OCI-LY3 (cell line): ENCODE measurements at regions not wholly inside any gene's neighbourhood (a gene's known extent, or its start where the extent isn't known, plus 50 kb on each side); places are given as distances from the start of the nearest gene placed in this dataset.

Experiments
- H2AFZ ChIP-seq: fragments of 200-600, 300-600 bp; shearing (Covaris generic); 2 replicates; pipeline ENCODE4 v1.6.0; 2014; ENCODE audit warnings: antibody characterized with exemption, low read depth, low read length
- H3K27ac ChIP-seq: fragments of 200-600, 300-600 bp; sonication (generic); 2 replicates; pipeline ENCODE4 v1.5.1; 2014; ENCODE audit warnings: mild to moderate bottlenecking, low read length, moderate library complexity, mixed read lengths
- H3K27me3 ChIP-seq: fragments of 200-600, 300-600 bp; sonication (generic); 2 replicates; pipeline ENCODE4 v1.6.1; 2014; ENCODE audit warnings: low read depth, low read length, mixed read lengths
- H3K36me3 ChIP-seq: fragments of 200-600, 300-600 bp; sonication (generic); replicated peaks from 2 replicates; pipeline ENCODE3; 2014; ENCODE audit warnings: low read depth, low read length, mixed read lengths
- H3K4me1 ChIP-seq: fragments of 300-600, 200-600 bp; sonication (generic); 2 replicates; pipeline ENCODE4 v1.6.1; 2014; ENCODE audit warnings: low read length, mixed read lengths
- H3K4me2 ChIP-seq: fragments of 200-600, 300-600 bp; sonication (generic); 2 replicates; pipeline ENCODE4 v1.6.1; 2014; ENCODE audit warnings: low read length, mixed read lengths
- H3K4me3 ChIP-seq: fragments of 300-600, 200-600 bp; sonication (generic); 2 replicates; pipeline ENCODE4 v1.5.1; 2014; ENCODE audit warnings: antibody characterized with exemption, mild to moderate bottlenecking, low read length, moderate library complexity
- H3K79me2 ChIP-seq: fragments of 300-600, 200-600 bp; shearing (Covaris generic); 2 replicates; pipeline ENCODE4 v1.6.1; 2014; ENCODE audit warnings: mild to moderate bottlenecking, low read length, mixed read lengths
- H3K9ac ChIP-seq: fragments of 300-600, 200-600 bp; shearing (Covaris generic); 2 replicates; pipeline ENCODE4 v1.6.0; 2014; ENCODE audit warnings: mild to moderate bottlenecking, low read length, moderate library complexity
- H3K9me3 ChIP-seq: fragments of 200-600, 300-600 bp; shearing (Covaris generic); 2 replicates; pipeline ENCODE4 v1.6.1; 2014; ENCODE audit warnings: low read length, mixed read lengths; ENCODE audit not compliant: insufficient read depth
- H4K20me1 ChIP-seq: fragments of 200-600, 300-600 bp; sonication (generic); 2 replicates; pipeline ENCODE4 v1.6.1; 2016; ENCODE audit warnings: low read length, mixed read lengths; ENCODE audit not compliant: insufficient read depth
- CTCF ChIP-seq: fragments of 200-600, 300-600 bp; sonication (generic); IDR thresholded peaks from 2 replicates; pipeline ENCODE4 v1.5.1; 2014; ENCODE audit warnings: antibody characterized with exemption, low read length, low read depth
- EZH2phosphoT487 ChIP-seq: fragments of 200-600 bp; shearing (Covaris generic); IDR thresholded peaks from 2 replicates; pipeline ENCODE4 v1.6.1; 2018; ENCODE audit warnings: antibody characterized with exemption, mixed run types, low read depth

- no peak overlapping the region for H2AFZ ChIP-seq
- H3K9me3 ChIP-seq: no peaks in the 10 kb centered on the region
- TF ChIP-seq CTCF (no peak), EZH2phosphoT487 (no peak)
Measured at GRCh38 chr6:145260484-145261175, 474.7 kb downstream of the EPM2A start.

GRCh38 chr6:145261758-145262157 is 473.6 kb downstream of the EPM2A start:
- no peaks in the 10 kb centered on the region for H3K36me3 ChIP-seq
- no peak overlapping the region for H3K27ac ChIP-seq
- H3K79me2 ChIP-seq: no peaks in the 10 kb centered on the region
- no peaks in the 10 kb centered on the region for H3K27me3 ChIP-seq
- H3K4me2 ChIP-seq: no peak overlapping the region
- no peak overlapping the region for H2AFZ ChIP-seq
- TF ChIP-seq EZH2phosphoT487 (no peak), CTCF (no peak)
- no peaks in the 10 kb centered on the region for H3K9me3 ChIP-seq
- no peaks in the 10 kb centered on the region for H4K20me1 ChIP-seq
- no peak overlapping the region for H3K4me3 ChIP-seq
- no peaks in the 10 kb centered on the region for H3K4me1 ChIP-seq
- H3K9ac ChIP-seq: no peak overlapping the region

More at GRCh38 chr6:145260484-145261175, 474.7 kb downstream of the EPM2A start:
- Histone ChIP-seq H3K27me3 (no peaks in the 10 kb centered on the region), H3K4me3 (no peak overlapping the region), H3K36me3 (no peaks in the 10 kb centered on the region), H3K27ac (no peak overlapping the region), H3K79me2 (no peaks in the 10 kb centered on the region), H4K20me1 (no peaks in the 10 kb centered on the region), H3K4me2 (no peak overlapping the region), H3K9ac (no peak overlapping the region), H3K4me1 (no peaks in the 10 kb centered on the region)

GRCh38 chr6:145262771-145263170 is 472.5 kb downstream of the EPM2A start:
- H3K4me1 ChIP-seq: no peaks in the 10 kb centered on the region
- no peak overlapping the region for H3K27ac ChIP-seq
- no peak overlapping the region for H3K4me3 ChIP-seq
- H3K36me3 ChIP-seq: no peaks in the 10 kb centered on the region
- no peak overlapping the region for H2AFZ ChIP-seq
- no peak overlapping the region for H3K4me2 ChIP-seq
- H3K27me3 ChIP-seq: no peaks in the 10 kb centered on the region
- no peaks in the 10 kb centered on the region for H3K9me3 ChIP-seq
- no peaks in the 10 kb centered on the region for H3K79me2 ChIP-seq
- TF ChIP-seq CTCF: no peak
- TF ChIP-seq EZH2phosphoT487: no peak
- H4K20me1 ChIP-seq: no peaks in the 10 kb centered on the region
- no peak overlapping the region for H3K9ac ChIP-seq

- H2AFZ ChIP-seq: no peak overlapping the region
- no peaks in the 10 kb centered on the region for H3K36me3 ChIP-seq
- no peaks in the 10 kb centered on the region for H3K9me3 ChIP-seq
- H3K4me1 ChIP-seq: no peaks in the 10 kb centered on the region
- TF ChIP-seq EZH2phosphoT487 (no peak), CTCF (no peak)
- no peaks in the 10 kb centered on the region for H3K79me2 ChIP-seq
- no peak overlapping the region for H3K9ac ChIP-seq
- H3K27ac ChIP-seq: no peak overlapping the region
- H3K27me3 ChIP-seq: no peaks in the 10 kb centered on the region
- H3K4me3 ChIP-seq: no peak overlapping the region
- no peak overlapping the region for H3K4me2 ChIP-seq
- H4K20me1 ChIP-seq: no peaks in the 10 kb centered on the region
Measured at GRCh38 chr6:145263778-145264211, 471.5 kb downstream of the EPM2A start.
